ENCODE measurements at regions not wholly inside any gene's neighbourhood (a gene's known extent, or its start where the extent isn't known, plus 50 kb on each side); places are given as distances from the start of the nearest gene placed in this dataset.

DNA sequence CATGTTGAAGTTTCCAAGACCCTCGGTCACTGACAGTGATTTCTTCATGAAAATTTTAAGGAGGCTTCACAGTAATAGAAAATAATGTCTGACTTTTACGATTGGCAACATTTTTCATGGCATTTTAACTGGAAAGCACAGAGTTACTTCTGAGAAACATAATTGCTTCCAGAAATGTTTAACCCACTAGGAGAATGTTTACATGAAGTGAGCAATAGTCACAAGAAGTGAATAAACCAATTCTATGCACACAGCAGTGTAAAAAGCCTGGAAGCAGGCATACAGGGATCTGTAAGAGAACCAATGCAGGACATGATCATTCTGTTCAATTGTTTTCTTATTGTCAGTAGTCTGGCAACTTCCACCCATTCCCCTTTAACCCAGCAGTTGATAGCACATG lies 316.2 kb upstream of the CXADR start:
- no peaks in the 10 kb centered on the region for H3K36me3 ChIP-seq (ENCODE audit: control insufficient read depth, insufficient read depth, low read length)
- H3K9me3 Mint-ChIP-seq (ENCODE audit: unreplicated experiment) = no peaks in the 10 kb centered on the region
- ChIA-PET POLR2A (no interaction called here), CTCF (no interaction called here)
- no peak overlapping the region for H3K4me3 Mint-ChIP-seq (ENCODE audit: unreplicated experiment)
- intact Hi-C loops (cut with micrococcal nuclease; ENCODE audit: unreplicated experiment) = no loop called here
- no peak for TF ChIP-seq CTCF (IDR thresholded peaks at IDR 0.05; ENCODE audit: insufficient read depth in 1 of 2, low read depth in 1 of 2, low read length in 1 of 2, severe bottlenecking in 1 of 2, unreplicated experiment in 1 of 2)
- H3K9me3 ChIP-seq = no peaks in the 10 kb centered on the region
- H3K27ac Mint-ChIP-seq (ENCODE audit: unreplicated experiment) = no peak overlapping the region
- peaks cover 3% of the 10 kb centered on the region for H3K27me3 Mint-ChIP-seq (ENCODE audit: insufficient read depth, unreplicated experiment)
- H3K4me1 ChIP-seq = no peaks in the 10 kb centered on the region
- H3K36me3 Mint-ChIP-seq (ENCODE audit: insufficient read depth, unreplicated experiment) = no peaks in the 10 kb centered on the region
- no TSS peak for BruUV-seq (replicated peaks)
- H3K27me3 ChIP-seq (replicated peaks; ENCODE audit: control insufficient read depth, insufficient read depth, low read length) = no peaks in the 10 kb centered on the region
- H3K4me3 ChIP-seq (ENCODE audit: low read depth, low read length) = no peak overlapping the region
- no peak for DNase-seq
- no peaks in the 10 kb centered on the region for H3K4me1 Mint-ChIP-seq (ENCODE audit: low read depth, unreplicated experiment)

- Mint-ChIP-seq H3K36me3 (ENCODE audit: insufficient read depth, unreplicated experiment) (no peaks in the 10 kb centered on the region), H3K4me1 (ENCODE audit: low read depth, unreplicated experiment) (no peaks in the 10 kb centered on the region), H3K9me3 (ENCODE audit: unreplicated experiment) (no peaks in the 10 kb centered on the region), H3K27me3 (ENCODE audit: insufficient read depth, unreplicated experiment) (peaks cover 3% of the 10 kb centered on the region), H3K4me3 (ENCODE audit: unreplicated experiment) (no peak overlapping the region), H3K27ac (ENCODE audit: unreplicated experiment) (no peak overlapping the region)
- H3K9me3 ChIP-seq = no peaks in the 10 kb centered on the region
- no peaks in the 10 kb centered on the region for H3K36me3 ChIP-seq (ENCODE audit: control insufficient read depth, insufficient read depth, low read length)
- intact Hi-C loops (cut with micrococcal nuclease; ENCODE audit: unreplicated experiment) = no loop called here
- ChIA-PET POLR2A (interaction anchor here (0.7 kb wide), 1 partner anchor 205 kb away, joined by 17 read pairs; no protein-coding TSS in a partner anchor), CTCF (no interaction called here)
- H3K4me3 ChIP-seq (ENCODE audit: low read depth, low read length) = no peak overlapping the region
- BruUV-seq (replicated peaks) = no TSS peak
- no peaks in the 10 kb centered on the region for H3K4me1 ChIP-seq
- TF ChIP-seq CTCF (IDR thresholded peaks at IDR 0.05; ENCODE audit: insufficient read depth in 1 of 2, low read depth in 1 of 2, low read length in 1 of 2, severe bottlenecking in 1 of 2, unreplicated experiment in 1 of 2) = no peak
- H3K27me3 ChIP-seq (replicated peaks; ENCODE audit: control insufficient read depth, insufficient read depth, low read length) = no peaks in the 10 kb centered on the region
- no peak for DNase-seq
Measured at GRCh38 chr21:17197996-17198395, 314.8 kb upstream of the CXADR start.

GRCh38 chr21:17200250-17200649 lies 312.6 kb upstream of the CXADR start:
- Mint-ChIP-seq H3K9me3 (ENCODE audit: unreplicated experiment) (no peaks in the 10 kb centered on the region), H3K4me1 (ENCODE audit: low read depth, unreplicated experiment) (no peaks in the 10 kb centered on the region), H3K27me3 (ENCODE audit: insufficient read depth, unreplicated experiment) (peaks cover 3% of the 10 kb centered on the region), H3K4me3 (ENCODE audit: unreplicated experiment) (no peak overlapping the region), H3K27ac (ENCODE audit: unreplicated experiment) (no peak overlapping the region), H3K36me3 (ENCODE audit: insufficient read depth, unreplicated experiment) (no peaks in the 10 kb centered on the region)
- no peak for DNase-seq
- no TSS peak for BruUV-seq (replicated peaks)
- POLR2A ChIA-PET = no interaction called here
- no peaks in the 10 kb centered on the region for H3K4me1 ChIP-seq
- no peaks in the 10 kb centered on the region for H3K27me3 ChIP-seq (replicated peaks; ENCODE audit: control insufficient read depth, insufficient read depth, low read length)
- no peak overlapping the region for H3K4me3 ChIP-seq (ENCODE audit: low read depth, low read length)
- CTCF ChIA-PET = no interaction called here
- TF ChIP-seq CTCF (IDR thresholded peaks at IDR 0.05; ENCODE audit: insufficient read depth in 1 of 2, low read depth in 1 of 2, low read length in 1 of 2, severe bottlenecking in 1 of 2, unreplicated experiment in 1 of 2) = no peak
- no peaks in the 10 kb centered on the region for H3K9me3 ChIP-seq
- intact Hi-C loops (cut with micrococcal nuclease; ENCODE audit: unreplicated experiment) = no loop called here
- no peaks in the 10 kb centered on the region for H3K36me3 ChIP-seq (ENCODE audit: control insufficient read depth, insufficient read depth, low read length)
